Fibroblast of peridontal ligament (primary cell): ENCODE measurements at regions not wholly inside any gene's neighbourhood (a gene's known extent, or its start where the extent isn't known, plus 50 kb on each side); places are given as distances from the start of the nearest gene placed in this dataset.
A peak's percentile ranks its signal among the peaks of the same experiment; 100 is the strongest.

ENCODE experiments used
- DNase-seq: peaks from one replicate; pipeline ENCODE4 v3.0.0-alpha.2; 2010; ENCODE audit errors: extremely low read depth

- DNase-seq = no peak
These were observed 283.0 kb downstream of the MEIS1 start for GRCh38 chr2:66717973-66718372.

- DNase-seq = no peak
These were observed 286.9 kb downstream of the MEIS1 start for GRCh38 chr2:66721776-66722175.

GRCh38 chr2:66724241-66724640 lies 289.3 kb downstream of the MEIS1 start:
- DNase-seq = no peak

GRCh38 chr2:66729416-66730330 lies 294.7 kb downstream of the MEIS1 start:
- DNase-seq = no peak

GRCh38 chr2:66730441-66730840 lies 295.5 kb downstream of the MEIS1 start:
- DNase-seq = no peak

GRCh38 chr2:66733364-66733999 lies 298.6 kb downstream of the MEIS1 start:
- no peak for DNase-seq

- no peak for DNase-seq
These were observed 314.0 kb downstream of the MEIS1 start for GRCh38 chr2:66748939-66749338.

- DNase-seq = no peak
These were observed 314.6 kb downstream of the MEIS1 start for GRCh38 chr2:66749566-66749965.

- DNase-seq = no peak
These were observed 318.3 kb downstream of the MEIS1 start for GRCh38 chr2:66753257-66753656.

GRCh38 chr2:66753660-66754059 lies 318.7 kb downstream of the MEIS1 start:
- no peak for DNase-seq

GRCh38 chr2:66755974-66756373 lies 321.0 kb downstream of the MEIS1 start:
- DNase-seq = no peak

GRCh38 chr2:66761826-66762225 lies 326.9 kb downstream of the MEIS1 start:
- DNase-seq = no peak

- no peak for DNase-seq
These were observed 327.8 kb downstream of the MEIS1 start for GRCh38 chr2:66762761-66763160.

- DNase-seq = no peak
These were observed 331.7 kb downstream of the MEIS1 start for GRCh38 chr2:66766582-66766981.

- no peak for DNase-seq
These were observed 336.5 kb downstream of the MEIS1 start for GRCh38 chr2:66771359-66771976.

GRCh38 chr2:66772618-66773017 lies 337.7 kb downstream of the MEIS1 start:
- DNase-seq = no peak

- DNase-seq = no peak
These were observed 341.0 kb downstream of the MEIS1 start for GRCh38 chr2:66775730-66776422.

GRCh38 chr2:66781804-66782203 lies 346.9 kb downstream of the MEIS1 start:
- no peak for DNase-seq

- DNase-seq = no peak
These were observed 347.9 kb downstream of the MEIS1 start for GRCh38 chr2:66782780-66783361.

GRCh38 chr2:66789741-66790140 lies 354.8 kb downstream of the MEIS1 start:
- no peak for DNase-seq

- peak; percentile 6 for DNase-seq
These were observed 355.8 kb downstream of the MEIS1 start for GRCh38 chr2:66790651-66791181.
